AG09309 (cell line): ENCODE measurements at regions not wholly inside any gene's neighbourhood (a gene's known extent, or its start where the extent isn't known, plus 50 kb on each side); places are given as distances from the start of the nearest gene placed in this dataset.

Experiments
- DNase-seq: peaks from one replicate; pipeline ENCODE4 v3.0.0-alpha.2; 2010; ENCODE audit warnings: low read depth
- H3K4me3 ChIP-seq: 2 replicates; pipeline ENCODE4 v1.5.1; 2011; ENCODE audit warnings: mild to moderate bottlenecking, low read depth, low read length, moderate library complexity; ENCODE audit not compliant: control insufficient read depth
- CTCF ChIP-seq: IDR thresholded peaks from 2 replicates; pipeline ENCODE4 v1.5.1; 2011; ENCODE audit warnings: mild to moderate bottlenecking, low read depth, low read length, inconsistent platforms; ENCODE audit not compliant: insufficient read depth, control insufficient read depth; ENCODE audit errors: missing control alignments

DNA sequence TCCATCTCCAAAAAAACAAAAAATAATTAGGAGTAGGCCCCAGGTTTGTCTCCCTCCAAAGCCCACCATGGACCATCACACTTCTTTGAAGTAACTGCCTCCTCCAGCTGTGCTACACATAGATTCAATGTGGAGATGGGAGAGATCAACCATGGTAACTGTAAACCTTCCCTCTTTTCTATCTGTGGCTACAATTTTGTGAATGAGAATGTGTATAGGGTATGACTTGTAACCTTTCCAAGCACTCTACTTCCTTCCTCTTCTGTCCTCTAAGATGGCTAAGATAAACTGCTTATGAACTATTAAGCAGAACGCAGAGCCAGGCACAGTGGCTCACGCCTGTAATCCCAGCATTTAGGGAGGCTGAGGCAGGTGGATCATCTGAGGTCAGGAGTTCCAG lies 55.5 kb upstream of the ATP11B start:
- H3K4me3 ChIP-seq: no peak overlapping the region
- TF ChIP-seq CTCF: no peak
- DNase-seq: no peak

DNA sequence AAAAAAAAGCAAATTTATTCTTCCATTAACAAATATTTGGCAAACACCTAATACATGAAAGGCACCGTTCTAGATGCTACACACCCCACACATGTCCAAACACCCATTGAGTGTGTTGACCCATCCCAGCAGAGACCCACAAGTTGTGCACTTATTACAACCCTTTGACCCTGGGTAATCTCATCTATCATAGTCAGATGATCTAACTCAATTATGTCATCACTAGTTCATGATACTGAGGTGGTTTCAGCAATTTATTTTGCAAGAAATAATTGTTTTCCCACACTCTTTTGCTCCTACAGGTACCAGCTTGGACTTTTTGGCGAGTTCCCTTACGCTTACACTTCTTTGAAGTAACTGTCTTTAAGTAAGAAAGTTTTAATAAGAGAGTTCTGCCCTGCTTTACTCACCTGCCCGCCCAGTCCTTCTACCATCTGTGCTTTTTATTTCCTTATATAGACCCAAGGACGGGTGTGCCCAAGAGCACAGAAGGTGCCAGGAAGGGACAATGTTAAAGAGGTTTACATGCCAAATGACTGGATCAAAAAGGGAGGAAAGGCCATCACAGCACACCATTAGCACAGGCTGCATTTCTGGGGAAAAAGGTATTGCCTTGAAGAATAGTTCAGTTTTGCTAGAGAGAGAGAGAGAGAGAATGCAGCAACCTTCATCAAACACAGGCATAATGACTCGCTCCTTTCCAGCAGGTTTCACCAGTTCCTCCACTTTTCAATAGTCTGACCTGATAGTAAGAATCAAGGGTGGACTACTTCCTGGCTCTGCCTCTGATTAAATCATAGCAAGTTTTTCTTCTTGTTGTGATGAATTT lies 54.5 kb upstream of the ATP11B start:
- H3K4me3 ChIP-seq: no peak overlapping the region
- TF ChIP-seq CTCF: no peak
- no peak for DNase-seq

DNA sequence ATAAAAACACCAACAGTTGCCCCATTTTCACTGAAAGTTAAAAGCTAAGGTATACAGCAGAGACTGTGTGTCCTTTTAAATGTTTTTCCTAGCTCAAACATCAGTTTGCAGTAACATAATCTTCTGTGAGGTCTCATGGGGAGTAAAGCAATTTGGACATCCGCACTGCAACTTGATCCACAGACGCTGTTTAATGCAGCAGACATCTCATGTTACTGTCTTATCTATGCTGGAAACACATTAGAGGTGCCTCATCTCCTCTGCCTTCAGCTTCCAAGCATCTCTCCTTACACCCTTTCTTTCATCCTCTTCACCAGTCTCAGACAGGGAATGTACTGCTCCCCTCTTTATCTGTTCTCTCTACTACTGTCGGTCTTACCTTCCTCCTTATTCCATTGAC lies 53.7 kb upstream of the ATP11B start:
- H3K4me3 ChIP-seq: no peak overlapping the region
- no peak for DNase-seq
- TF ChIP-seq CTCF: no peak

DNA sequence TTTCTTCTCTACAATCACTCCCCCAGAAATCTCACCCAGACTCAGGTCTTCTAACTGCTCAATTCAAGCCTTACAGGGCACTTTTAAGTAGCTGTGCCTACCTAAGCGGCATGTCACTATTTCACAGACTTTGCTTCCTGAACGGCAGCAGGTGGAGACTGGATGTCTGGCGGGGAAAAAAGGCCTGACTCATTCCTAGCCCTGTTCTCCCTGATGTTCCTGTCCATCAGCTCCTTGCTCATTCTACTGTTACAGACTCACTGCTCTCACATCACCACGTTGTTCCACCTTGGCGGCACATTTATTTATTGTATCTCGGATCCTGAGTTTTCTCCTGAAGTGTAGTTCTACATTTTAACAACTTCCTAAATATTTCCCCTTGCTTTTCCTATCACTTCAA lies 52.6 kb upstream of the ATP11B start:
- DNase-seq: no peak
- TF ChIP-seq CTCF: no peak

GRCh38 chr3:182741214-182741613 lies 52.1 kb upstream of the ATP11B start:
- no peak for TF ChIP-seq CTCF
- DNase-seq: no peak
- H3K4me3 ChIP-seq: no peak overlapping the region

More for the DNA sequence above, 52.6 kb upstream of the ATP11B start:
- no peak overlapping the region for H3K4me3 ChIP-seq
